GM19438 (cell line): ENCODE measurements at regions not wholly inside any gene's neighbourhood (a gene's known extent, or its start where the extent isn't known, plus 50 kb on each side); places are given as distances from the start of the nearest gene placed in this dataset.
"Not testable (repeated sequence)": the region's sequence is repeated elsewhere in the genome, so short reads cannot be mapped to it uniquely, and the experiment has no call there.

Experiments
- ATAC-seq: cut with Tn5 transposase; IDR thresholded peaks from one replicate; pipeline ENCODE4 v1.9.1; 2021; ENCODE audit warnings: low read depth; ENCODE audit not compliant: unreplicated experiment

GRCh38 chr9:97772145-97772544 lies 75.0 kb upstream of the XPA start:
- ATAC-seq, result no peak

- ATAC-seq, result no peak
Observed at GRCh38 chr9:97773091-97773490, 76.0 kb upstream of the XPA start.

- no peak for ATAC-seq
Observed at GRCh38 chr9:97773723-97774122, 76.6 kb upstream of the XPA start.

- ATAC-seq, result no peak
Observed at GRCh38 chr9:97774673-97775072, 77.5 kb upstream of the XPA start.

GRCh38 chr9:97778740-97779139 lies 74.3 kb upstream of the FOXE1 start:
- not testable (repeated sequence) for ATAC-seq

GRCh38 chr9:97779608-97780007 lies 73.4 kb upstream of the FOXE1 start:
- no peak for ATAC-seq

GRCh38 chr9:97781902-97782301 lies 71.1 kb upstream of the FOXE1 start:
- no peak for ATAC-seq

GRCh38 chr9:97786341-97786740 lies 66.7 kb upstream of the FOXE1 start:
- no peak for ATAC-seq

GRCh38 chr9:97787551-97787950 lies 65.5 kb upstream of the FOXE1 start:
- ATAC-seq, result no peak

GRCh38 chr9:97788763-97789663 lies 64.0 kb upstream of the FOXE1 start:
- no peak for ATAC-seq

GRCh38 chr9:97790542-97790941 lies 62.5 kb upstream of the FOXE1 start:
- ATAC-seq, result no peak

GRCh38 chr9:97791542-97791941 lies 61.5 kb upstream of the FOXE1 start:
- no peak for ATAC-seq

- no peak for ATAC-seq
Observed at GRCh38 chr9:97793067-97793466, 60.0 kb upstream of the FOXE1 start.

- no peak for ATAC-seq
Observed at GRCh38 chr9:97794666-97795065, 58.4 kb upstream of the FOXE1 start.

GRCh38 chr9:97796176-97796575 lies 56.9 kb upstream of the FOXE1 start:
- ATAC-seq, result not testable (repeated sequence)

GRCh38 chr9:97801180-97801579 lies 51.8 kb upstream of the FOXE1 start:
- ATAC-seq, result no peak

GRCh38 chr9:97802276-97802675 lies 50.8 kb upstream of the FOXE1 start:
- no peak for ATAC-seq

GRCh38 chr9:97803167-97804058 lies 49.6 kb upstream of the FOXE1 start:
- ATAC-seq, result peak; percentile 89
